ENCODE measurements at regions not wholly inside any gene's neighbourhood (a gene's known extent, or its start where the extent isn't known, plus 50 kb on each side); places are given as distances from the start of the nearest gene placed in this dataset.

DNA sequence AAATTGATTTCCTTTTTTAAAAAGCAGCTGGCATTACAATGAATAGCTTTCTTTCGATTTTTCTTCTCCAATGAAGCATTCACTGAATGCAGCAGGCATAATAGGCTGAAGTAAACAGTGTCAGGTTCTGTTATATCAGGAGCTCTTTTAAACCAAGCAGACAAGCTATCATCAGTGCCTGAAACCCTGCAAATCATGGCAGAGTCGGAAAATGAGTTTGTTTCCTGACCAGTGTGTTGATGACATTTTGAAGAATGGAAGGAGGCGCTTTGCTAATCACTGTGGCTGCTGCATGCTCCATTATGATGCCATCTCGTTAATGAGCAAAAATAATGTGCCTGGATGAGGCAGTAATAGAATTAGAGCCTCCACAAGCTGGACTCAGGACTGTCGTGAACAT, 284.5 kb downstream of the ZNF608 start:
- TF ChIP-seq GATA2 (IDR thresholded peaks at IDR 0.05; ENCODE audit: low read depth, low read length): peak; percentile 33; the same call in 1 of the 2 replicates
- TF ChIP-seq GATA3 (IDR thresholded peaks at IDR 0.05; ENCODE audit: low read depth, low read length): no peak

Data from SH-SY5Y (cell line).